ENCODE measurements at regions not wholly inside any gene's neighbourhood (a gene's known extent, or its start where the extent isn't known, plus 50 kb on each side); places are given as distances from the start of the nearest gene placed in this dataset.

GRCh38 chr10:4208499-4208898 is 423.5 kb upstream of the KLF6 start:
- DNase-seq (ENCODE audit: low read depth): no peak
- H3K4me3 ChIP-seq (ENCODE audit: low read depth, low read length): no peak overlapping the region
- H3K27me3 ChIP-seq (ENCODE audit: control insufficient read depth, insufficient read depth, low read length): no peaks in the 10 kb centered on the region
- ChIA-PET POLR2A (no interaction called here), CTCF (no interaction called here)
- H3K36me3 ChIP-seq (ENCODE audit: control insufficient read depth, insufficient read depth, low read length): no peaks in the 10 kb centered on the region
- no peak for TF ChIP-seq CTCF (IDR thresholded peaks at IDR 0.05; ENCODE audit: insufficient read depth, low read depth, low read length)

- ChIA-PET POLR2A (no interaction called here), CTCF (interaction anchor here (1.9 kb wide), 1 partner anchor 10 kb away, joined by 6 read pairs; no protein-coding TSS in a partner anchor)
- DNase-seq (ENCODE audit: low read depth): no peak
- Histone ChIP-seq H3K4me3 (ENCODE audit: low read depth, low read length) (no peak overlapping the region), H3K27me3 (ENCODE audit: control insufficient read depth, insufficient read depth, low read length) (no peaks in the 10 kb centered on the region), H3K36me3 (ENCODE audit: control insufficient read depth, insufficient read depth, low read length) (no peaks in the 10 kb centered on the region)
- no peak for TF ChIP-seq CTCF (IDR thresholded peaks at IDR 0.05; ENCODE audit: insufficient read depth, low read depth, low read length)
Measured at GRCh38 chr10:4205113-4205512, 420.1 kb upstream of the KLF6 start.

- H3K27me3 ChIP-seq (ENCODE audit: control insufficient read depth, insufficient read depth, low read length): no peaks in the 10 kb centered on the region
- TF ChIP-seq CTCF (IDR thresholded peaks at IDR 0.05; ENCODE audit: insufficient read depth, low read depth, low read length): no peak
- no peak for DNase-seq (ENCODE audit: low read depth)
- no peaks in the 10 kb centered on the region for H3K36me3 ChIP-seq (ENCODE audit: control insufficient read depth, insufficient read depth, low read length)
- ChIA-PET CTCF (interaction anchor here (0.6 kb wide), 1 partner anchor 538 kb away, joined by 3 read pairs; no protein-coding TSS in a partner anchor), POLR2A (no interaction called here)
- no peak overlapping the region for H3K4me3 ChIP-seq (ENCODE audit: low read depth, low read length)
Measured at GRCh38 chr10:4202938-4203337, 417.9 kb upstream of the KLF6 start.

GRCh38 chr10:4201866-4202825 is 417.1 kb upstream of the KLF6 start:
- POLR2A ChIA-PET: no interaction called here
- H3K36me3 ChIP-seq (ENCODE audit: control insufficient read depth, insufficient read depth, low read length): no peaks in the 10 kb centered on the region
- no peaks in the 10 kb centered on the region for H3K27me3 ChIP-seq (ENCODE audit: control insufficient read depth, insufficient read depth, low read length)
- DNase-seq (ENCODE audit: low read depth): no peak
- CTCF ChIA-PET: interaction anchor here (0.6 kb wide), 1 partner anchor 539 kb away, joined by 3 read pairs; no protein-coding TSS in a partner anchor
- H3K4me3 ChIP-seq (ENCODE audit: low read depth, low read length): no peak overlapping the region
- no peak for TF ChIP-seq CTCF (IDR thresholded peaks at IDR 0.05; ENCODE audit: insufficient read depth, low read depth, low read length)

- ChIA-PET CTCF (no interaction called here), POLR2A (no interaction called here)
- H3K4me3 ChIP-seq (ENCODE audit: low read depth, low read length): no peak overlapping the region
- H3K36me3 ChIP-seq (ENCODE audit: control insufficient read depth, insufficient read depth, low read length): no peaks in the 10 kb centered on the region
- no peak for DNase-seq (ENCODE audit: low read depth)
- TF ChIP-seq CTCF (IDR thresholded peaks at IDR 0.05; ENCODE audit: insufficient read depth, low read depth, low read length): no peak
- no peaks in the 10 kb centered on the region for H3K27me3 ChIP-seq (ENCODE audit: control insufficient read depth, insufficient read depth, low read length)
Measured at GRCh38 chr10:4199196-4199595, 414.2 kb upstream of the KLF6 start.
